HepG2 (cell line): ENCODE measurements at regions not wholly inside any gene's neighbourhood (a gene's known extent, or its start where the extent isn't known, plus 50 kb on each side); places are given as distances from the start of the nearest gene placed in this dataset.

Source experiments
- ARNTL ChIP-seq: sonication (generic); formaldehyde crosslinking; IDR thresholded peaks from 2 replicates; pipeline ENCODE4 v1.4.0; 2020; ENCODE audit warnings: mild to moderate bottlenecking, missing genetic modification reagents
- CTCF ChIP-seq: sonication (generic); formaldehyde crosslinking; IDR thresholded peaks from 2 replicates; pipeline ENCODE4 v1.5.0; 2020; ENCODE audit warnings: mild to moderate bottlenecking, missing genetic modification reagents, moderate library complexity
- FOSL1 ChIP-seq: sonication (generic); formaldehyde crosslinking; IDR thresholded peaks from 2 replicates; pipeline ENCODE4 v1.9.0; 2021; ENCODE audit warnings: missing genetic modification reagents, borderline replicate concordance
- GLI4 ChIP-seq: sonication (generic); formaldehyde crosslinking; IDR thresholded peaks from 2 replicates; pipeline ENCODE4 v1.5.1; 2020; ENCODE audit warnings: missing genetic modification reagents, mild to moderate bottlenecking, moderate library complexity, borderline replicate concordance
- GRHL1 ChIP-seq: sonication (generic); formaldehyde crosslinking; conservative IDR thresholded peaks from 2 replicates; pipeline ENCODE4 v1.8.0; 2022; ENCODE audit warnings: missing genetic modification reagents
- KAT8 ChIP-seq: IDR thresholded peaks from 2 replicates; pipeline ENCODE4 v1.6.1; 2016; ENCODE audit warnings: missing genetic modification reagents, missing compliant biosample characterization
- MAFF ChIP-seq: IDR thresholded peaks from 2 replicates; pipeline ENCODE4 v1.6.1; 2011; ENCODE audit warnings: low read depth, low read length, improper control_type of control experiment
- PCBP1 ChIP-seq: fragments of 200-400 bp; formaldehyde crosslinking; IDR thresholded peaks from 2 replicates; pipeline ENCODE4 v1.6.1; 2017; ENCODE audit warnings: mild to moderate bottlenecking, low read depth, low read length, borderline replicate concordance
- PHF21A ChIP-seq: sonication (generic); formaldehyde crosslinking; IDR thresholded peaks from 2 replicates; pipeline ENCODE4 v1.5.0; 2020; ENCODE audit warnings: mild to moderate bottlenecking, missing genetic modification reagents
- POLR2A ChIP-seq, 2 experiments: IDR thresholded peaks; 2 replicates each; pipeline ENCODE4 v1.6.1; 2011; ENCODE audit warnings: low read depth in 2 of 2, low read length in 2 of 2, mild to moderate bottlenecking in 1 of 2, moderate library complexity in 1 of 2; ENCODE audit not compliant: insufficient read depth in 1 of 2
- TCF7L2 ChIP-seq: IDR thresholded peaks from 2 replicates; pipeline ENCODE4 v1.6.1; 2011; ENCODE audit warnings: mild to moderate bottlenecking, low read depth, low read length, moderate library complexity
- U2AF1 ChIP-seq: fragments of 200-400 bp; formaldehyde crosslinking; optimal IDR thresholded peaks from 2 replicates; pipeline ENCODE3; 2017; ENCODE audit warnings: mild to moderate bottlenecking, low read depth, low read length
- ZBTB33 ChIP-seq: sonication (generic); formaldehyde crosslinking; IDR thresholded peaks from 2 replicates; pipeline ENCODE4 v1.4.0; 2020; ENCODE audit warnings: missing genetic modification reagents
- ZC3H4 ChIP-seq: sonication (generic); formaldehyde crosslinking; IDR thresholded peaks from 2 replicates; pipeline ENCODE4 v1.4.0; 2020; ENCODE audit warnings: missing genetic modification reagents, borderline replicate concordance

GRCh38 chr10:55062349-55062748, 261.3 kb upstream of the PCDH15 start:
- TF ChIP-seq U2AF1 (no peak), ZBTB33 (CRISPR knock-in tag) (no peak), GRHL1 (CRISPR knock-in tag) (no peak), FOSL1 (no peak), PCBP1 (no peak), ZC3H4 (CRISPR knock-in tag) (no peak), GLI4 (CRISPR knock-in tag) (no peak), MAFF (no peak), TCF7L2 (no peak), CTCF (CRISPR knock-in tag) (no peak), PHF21A (CRISPR knock-in tag) (no peak), POLR2A (IDR thresholded peaks at IDR 0.05; ENCODE audit: insufficient read depth in 1 of 2, low read depth in 2 of 2, low read length in 2 of 2) (no peak), KAT8 (CRISPR knock-in tag) (no peak), ARNTL (CRISPR knock-in tag) (no peak)
